Nephron progenitor cell (in vitro differentiated cells): ENCODE measurements at regions not wholly inside any gene's neighbourhood (a gene's known extent, or its start where the extent isn't known, plus 50 kb on each side); places are given as distances from the start of the nearest gene placed in this dataset.

Source experiments
- DNase-seq: peaks from one replicate; pipeline ENCODE4 v3.0.0; 2021
- H3K27ac Mint-ChIP-seq: 2 replicates; pipeline ENCODE4 v1.8.0; 2021; ENCODE audit warnings: mild to moderate bottlenecking, moderate library complexity, mixed read lengths
- H3K27me3 Mint-ChIP-seq: 2 replicates; pipeline ENCODE4 v1.8.0; 2021; ENCODE audit warnings: mild to moderate bottlenecking, low read depth, mixed read lengths; ENCODE audit not compliant: poor library complexity
- H3K36me3 Mint-ChIP-seq: 2 replicates; pipeline ENCODE4 v1.8.0; 2021; ENCODE audit warnings: low read depth, mixed read lengths
- H3K4me1 Mint-ChIP-seq: 2 replicates; pipeline ENCODE4 v1.8.0; 2021; ENCODE audit warnings: mixed read lengths
- H3K4me3 Mint-ChIP-seq: 2 replicates; pipeline ENCODE4 v1.8.0; 2021; ENCODE audit warnings: mild to moderate bottlenecking, moderate library complexity, mixed read lengths
- H3K9me3 Mint-ChIP-seq: 2 replicates; pipeline ENCODE4 v1.8.0; 2021; ENCODE audit warnings: mild to moderate bottlenecking, moderate library complexity, mixed read lengths
- CTCF ChIP-seq: fragments of 200-600 bp; sonication (generic); IDR thresholded peaks from 2 replicates; pipeline ENCODE4 v1.5.0; 2021; ENCODE audit warnings: antibody characterized with exemption

GRCh38 chr7:47661051-47661714, 79.3 kb upstream of the TNS3 start:
- H3K27ac Mint-ChIP-seq, result no peak overlapping the region
- peaks cover 32% of the 10 kb centered on the region for H3K27me3 Mint-ChIP-seq
- no peaks in the 10 kb centered on the region for H3K9me3 Mint-ChIP-seq
- peaks cover 25% of the 10 kb centered on the region for H3K4me1 Mint-ChIP-seq
- peak overlapping the region; percentile 0 for H3K4me3 Mint-ChIP-seq
- TF ChIP-seq CTCF, result no peak
- no peaks in the 10 kb centered on the region for H3K36me3 Mint-ChIP-seq
- DNase-seq, result no peak

GRCh38 chr7:47659664-47660462, 78.0 kb upstream of the TNS3 start:
- no peak overlapping the region for H3K4me3 Mint-ChIP-seq
- TF ChIP-seq CTCF, result no peak
- no peaks in the 10 kb centered on the region for H3K9me3 Mint-ChIP-seq
- H3K27ac Mint-ChIP-seq, result no peak overlapping the region
- peaks cover 24% of the 10 kb centered on the region for H3K4me1 Mint-ChIP-seq
- no peaks in the 10 kb centered on the region for H3K36me3 Mint-ChIP-seq
- peaks cover 33% of the 10 kb centered on the region for H3K27me3 Mint-ChIP-seq
- no peak for DNase-seq

GRCh38 chr7:47658886-47659635, 77.2 kb upstream of the TNS3 start:
- H3K4me1 Mint-ChIP-seq, result peaks cover 29% of the 10 kb centered on the region
- DNase-seq, result no peak
- H3K27me3 Mint-ChIP-seq, result peaks cover 35% of the 10 kb centered on the region
- H3K4me3 Mint-ChIP-seq, result no peak overlapping the region
- TF ChIP-seq CTCF, result no peak
- no peaks in the 10 kb centered on the region for H3K9me3 Mint-ChIP-seq
- no peaks in the 10 kb centered on the region for H3K36me3 Mint-ChIP-seq
- H3K27ac Mint-ChIP-seq, result no peak overlapping the region

- Mint-ChIP-seq H3K4me1 (peaks cover 35% of the 10 kb centered on the region), H3K36me3 (no peaks in the 10 kb centered on the region), H3K27ac (no peak overlapping the region), H3K4me3 (no peak overlapping the region), H3K9me3 (no peaks in the 10 kb centered on the region), H3K27me3 (peaks cover 34% of the 10 kb centered on the region)
- TF ChIP-seq CTCF, result no peak
- no peak for DNase-seq
Measured at GRCh38 chr7:47657126-47657525, 75.2 kb upstream of the TNS3 start.

- H3K4me3 Mint-ChIP-seq, result no peak overlapping the region
- peaks cover 29% of the 10 kb centered on the region for H3K4me1 Mint-ChIP-seq
- H3K27ac Mint-ChIP-seq, result no peak overlapping the region
- DNase-seq, result no peak
- TF ChIP-seq CTCF, result no peak
- H3K9me3 Mint-ChIP-seq, result no peaks in the 10 kb centered on the region
- peaks cover 34% of the 10 kb centered on the region for H3K27me3 Mint-ChIP-seq
- H3K36me3 Mint-ChIP-seq, result no peaks in the 10 kb centered on the region
Measured at GRCh38 chr7:47654672-47655298, 72.9 kb upstream of the TNS3 start.
